Central memory CD4-positive, alpha-beta T cell (primary cell): ENCODE measurements at regions not wholly inside any gene's neighbourhood (a gene's known extent, or its start where the extent isn't known, plus 50 kb on each side); places are given as distances from the start of the nearest gene placed in this dataset.

ENCODE experiments used
- DNase-seq: peaks from one replicate; pipeline ENCODE4 v3.0.0; 2022

DNA sequence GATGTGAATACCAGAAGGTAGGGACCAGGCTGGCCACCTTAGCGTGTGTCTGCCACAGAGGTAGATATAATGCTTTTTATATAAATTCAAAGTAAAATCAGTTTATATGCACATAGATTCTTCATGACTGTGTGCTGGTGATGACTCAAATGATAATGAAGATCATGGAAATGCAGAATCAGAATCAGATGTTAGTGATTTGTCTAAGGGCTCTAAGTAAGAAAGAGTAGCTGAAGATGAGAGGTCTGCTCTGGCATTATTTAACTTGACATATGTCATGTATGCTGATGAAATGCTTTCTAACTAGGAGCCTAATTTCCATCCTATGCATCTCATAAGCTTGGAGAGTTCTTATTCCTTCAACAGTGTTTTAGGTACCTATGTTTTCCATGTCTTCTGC is 50.3 kb upstream of the DPH6 start:
- DNase-seq: no peak

DNA sequence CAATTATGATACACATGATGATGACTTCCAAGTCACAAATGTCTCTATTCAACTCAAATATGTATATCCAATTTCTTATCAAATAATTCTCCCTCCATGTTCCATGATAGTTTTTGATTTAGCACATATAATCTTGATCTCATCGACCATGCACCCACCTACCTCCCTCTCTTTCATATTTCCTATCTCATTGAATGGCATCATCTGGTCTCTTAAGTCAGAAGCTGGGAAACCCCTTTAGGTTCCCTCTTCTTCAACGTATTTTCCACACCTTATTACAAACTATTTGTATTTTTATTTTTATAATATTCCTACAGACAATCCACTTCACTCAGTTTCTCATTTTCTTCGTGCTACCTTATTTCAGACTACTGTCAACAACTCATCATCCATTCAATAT is 56.9 kb upstream of the DPH6 start:
- no peak for DNase-seq

DNA sequence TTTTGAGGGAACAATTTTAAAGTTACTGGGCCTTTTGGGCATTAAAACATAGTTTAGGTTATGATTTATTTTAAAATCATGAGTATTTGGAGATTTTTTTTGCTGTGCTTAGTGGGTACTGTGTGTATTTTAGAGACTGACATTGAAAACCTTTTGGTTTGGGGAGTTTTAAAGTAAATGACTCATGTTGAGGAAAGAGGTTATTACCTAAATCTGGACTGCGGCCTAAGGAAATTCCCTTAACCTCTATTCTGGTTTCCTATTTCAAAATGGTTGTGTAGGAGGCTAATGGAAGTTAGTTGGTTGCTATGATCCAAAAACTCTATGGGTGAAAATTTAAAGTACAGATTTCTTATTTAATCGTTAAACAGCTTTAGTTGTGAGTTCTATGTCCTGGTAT is 57.3 kb upstream of the DPH6 start:
- no peak for DNase-seq

DNA sequence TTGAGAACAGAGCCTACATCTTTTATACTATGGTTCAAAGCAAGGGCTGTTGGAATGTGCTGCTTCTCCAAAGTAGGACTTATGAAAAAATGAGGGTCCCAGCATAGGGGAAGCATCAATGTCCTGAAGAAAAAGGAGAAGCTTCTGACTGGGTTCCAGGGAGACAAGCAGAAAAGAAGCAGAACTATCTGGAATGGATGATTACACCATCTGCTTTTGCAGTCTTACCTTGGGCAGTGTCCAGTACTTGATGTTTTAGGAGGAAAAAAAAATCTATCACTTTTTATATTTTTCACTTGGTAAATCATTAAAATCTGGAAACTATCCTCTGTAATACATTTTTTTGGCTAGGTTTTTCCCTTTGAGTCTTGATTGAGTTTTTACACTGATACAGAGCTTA is 57.9 kb upstream of the DPH6 start:
- DNase-seq: no peak

DNA sequence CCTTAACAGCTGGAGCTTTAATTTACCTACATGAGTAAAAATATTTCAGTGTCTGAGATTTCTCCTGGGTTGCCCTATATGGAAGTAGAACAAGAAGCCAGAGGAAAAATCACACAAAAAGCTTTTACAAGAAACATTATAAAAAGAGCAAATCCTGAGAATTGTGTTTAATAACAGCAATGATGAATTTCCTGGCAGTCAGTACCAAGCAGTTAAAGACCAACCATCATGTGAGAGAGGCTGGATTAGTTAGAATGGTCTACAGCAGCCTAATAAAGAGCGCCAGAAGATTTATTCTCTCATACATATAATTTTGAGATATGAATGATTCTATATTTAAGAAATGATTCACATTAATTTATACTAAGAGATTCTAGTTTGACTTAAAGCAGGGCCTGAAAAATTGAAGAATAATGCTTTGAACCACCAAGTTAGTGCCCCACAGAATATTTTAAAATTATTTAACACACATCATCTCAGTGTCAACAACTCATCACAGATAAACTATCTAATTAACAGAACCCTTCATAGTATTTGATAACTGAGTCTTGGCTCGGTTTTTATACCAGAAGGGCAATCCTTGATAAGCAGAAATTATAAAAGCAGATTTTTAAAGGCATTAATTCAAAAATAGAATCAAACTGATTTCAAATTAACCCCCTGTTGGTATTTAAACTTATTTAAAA is 59.9 kb upstream of the DPH6 start:
- DNase-seq: no peak

DNA sequence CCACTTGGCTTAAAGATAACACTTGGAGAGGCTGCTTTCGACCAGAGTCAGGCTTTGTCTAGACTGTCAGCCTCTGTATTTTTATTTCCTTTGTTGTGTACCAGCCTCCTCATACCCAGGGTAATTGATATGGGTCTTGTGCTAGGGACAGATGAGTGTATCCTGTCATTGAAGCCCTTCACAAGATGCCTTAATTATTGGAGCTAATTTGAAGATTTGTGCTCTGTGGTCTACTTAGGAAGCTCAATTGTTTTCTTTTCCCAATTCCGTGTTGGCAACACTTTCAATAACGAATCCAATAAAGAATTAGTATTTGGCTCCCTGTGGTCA is 60.5 kb upstream of the DPH6 start:
- DNase-seq: no peak

DNA sequence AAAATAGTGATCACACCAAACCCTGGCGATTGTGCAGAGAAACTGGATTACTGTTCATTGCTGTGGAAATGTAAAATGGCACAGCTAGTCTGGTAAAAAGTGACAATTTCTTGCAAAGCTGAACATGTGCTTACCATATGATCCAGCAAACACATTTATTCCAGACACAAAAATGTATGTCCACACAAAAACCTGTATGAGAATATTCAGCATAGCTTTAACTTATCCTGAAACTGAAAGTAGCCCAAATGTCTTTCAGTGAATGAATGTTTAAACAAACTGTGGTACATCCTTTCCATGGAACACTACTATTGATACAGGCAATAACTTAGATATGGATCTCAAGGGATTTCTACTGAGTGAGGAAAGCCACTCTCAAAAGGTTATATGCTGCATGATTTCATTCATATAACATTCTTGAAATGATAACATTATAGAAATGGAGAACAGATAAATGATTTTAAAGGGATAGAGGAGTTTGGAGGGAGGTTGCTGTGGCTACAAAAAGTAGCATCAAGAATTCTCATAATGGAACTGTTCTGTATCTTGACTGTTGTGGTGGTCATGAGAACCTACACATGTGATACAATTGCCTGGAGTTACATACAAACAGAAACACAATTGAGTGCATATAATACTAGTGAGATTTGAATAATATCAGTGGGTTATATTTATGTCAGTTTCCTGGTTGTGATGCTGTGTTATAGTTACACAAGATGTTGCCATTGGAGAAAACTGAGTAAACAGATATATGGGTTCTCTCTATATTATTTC is 70.7 kb upstream of the DPH6 start:
- DNase-seq: no peak

DNA sequence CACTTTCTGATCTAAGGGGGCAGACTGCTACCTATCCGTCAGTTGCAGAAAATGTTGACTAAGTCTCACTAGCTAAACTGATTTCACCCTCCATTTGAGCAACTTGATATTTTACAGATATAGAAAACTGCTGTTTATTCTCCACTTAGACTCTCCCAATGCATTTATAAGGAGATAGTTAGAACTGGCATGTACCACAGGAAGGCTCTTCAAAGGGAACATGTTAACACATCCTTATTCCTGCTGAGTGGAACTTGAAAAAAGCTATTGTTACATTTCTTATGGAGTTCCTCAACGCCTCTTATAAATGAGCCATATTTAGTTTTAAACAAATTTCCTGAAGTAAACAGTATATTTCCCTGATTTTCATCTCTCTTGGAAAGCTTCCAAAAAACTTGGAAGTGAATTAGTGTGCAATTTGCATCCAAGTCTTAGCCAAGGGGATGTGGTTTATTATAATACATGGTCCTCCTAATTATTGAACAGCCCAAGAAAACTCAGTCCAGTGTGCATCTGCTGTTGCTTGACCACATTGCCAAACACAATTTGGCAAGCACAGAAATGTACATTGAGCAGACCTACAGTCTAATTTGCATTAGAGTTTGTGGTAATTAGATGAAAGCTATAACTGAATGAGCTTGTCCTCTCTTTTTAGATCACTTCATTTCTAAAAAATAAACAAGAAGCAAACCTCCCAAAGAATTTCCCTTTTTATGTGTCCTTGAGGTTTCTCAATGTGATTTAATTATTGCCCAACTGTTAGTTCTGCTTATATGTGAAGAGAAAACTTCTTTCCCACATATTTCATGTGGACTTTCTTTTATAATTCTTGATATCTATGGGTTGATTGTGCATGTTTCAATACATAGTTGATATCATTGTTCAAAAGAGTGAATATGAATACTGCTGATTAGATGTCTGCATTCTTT is 72.6 kb upstream of the DPH6 start:
- DNase-seq: no peak

DNA sequence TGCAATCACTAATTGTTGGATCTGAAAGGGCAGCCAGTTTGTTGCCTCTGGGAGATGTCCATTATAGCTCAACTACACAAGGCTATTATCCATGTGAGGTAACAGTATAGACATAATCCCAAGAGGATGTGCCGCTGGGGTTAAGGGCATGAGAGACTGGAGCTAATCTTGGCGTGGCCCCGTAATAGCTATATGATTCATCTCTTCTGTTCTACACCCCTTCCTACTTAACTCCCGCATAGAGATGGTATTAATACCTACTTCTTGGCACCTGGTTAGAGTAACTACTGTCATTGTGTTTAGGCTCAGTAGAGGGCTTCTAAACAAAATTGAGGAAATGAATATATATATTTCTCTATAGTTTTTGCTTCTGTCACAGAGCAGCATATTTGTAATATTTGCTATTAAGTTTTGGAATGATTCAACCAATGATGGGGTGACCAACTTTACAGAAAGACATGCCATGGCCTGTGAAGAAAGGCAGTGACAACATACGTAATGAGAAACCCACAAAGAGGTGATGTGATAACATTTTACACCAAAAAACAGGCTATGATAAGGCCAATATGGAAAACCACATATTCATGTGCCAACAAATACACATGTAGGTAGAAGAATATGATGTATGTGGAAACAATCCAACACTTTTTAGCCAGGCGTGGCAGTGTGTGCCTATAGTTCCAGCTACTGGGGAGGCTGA is 76.8 kb upstream of the DPH6 start:
- no peak for DNase-seq

DNA sequence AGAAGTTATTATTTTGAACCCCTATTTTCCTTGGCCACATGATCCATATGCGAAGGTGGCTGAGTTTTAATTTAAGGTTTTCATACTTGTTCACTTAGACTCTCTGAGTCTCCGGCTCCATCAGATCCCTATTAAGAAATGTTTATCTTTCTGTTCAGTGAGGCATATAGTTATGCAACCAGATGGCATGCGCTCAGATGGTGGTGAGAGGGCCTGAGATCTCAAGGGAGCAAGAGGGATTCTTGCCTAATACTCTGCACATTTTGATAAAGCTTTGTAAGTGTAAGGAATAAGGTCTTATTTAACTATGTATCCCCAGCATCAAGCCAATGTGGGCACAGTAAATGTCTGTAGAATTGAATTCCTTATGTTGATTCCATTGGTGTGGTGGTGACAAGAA is 78.9 kb upstream of the DPH6 start:
- DNase-seq: no peak

DNA sequence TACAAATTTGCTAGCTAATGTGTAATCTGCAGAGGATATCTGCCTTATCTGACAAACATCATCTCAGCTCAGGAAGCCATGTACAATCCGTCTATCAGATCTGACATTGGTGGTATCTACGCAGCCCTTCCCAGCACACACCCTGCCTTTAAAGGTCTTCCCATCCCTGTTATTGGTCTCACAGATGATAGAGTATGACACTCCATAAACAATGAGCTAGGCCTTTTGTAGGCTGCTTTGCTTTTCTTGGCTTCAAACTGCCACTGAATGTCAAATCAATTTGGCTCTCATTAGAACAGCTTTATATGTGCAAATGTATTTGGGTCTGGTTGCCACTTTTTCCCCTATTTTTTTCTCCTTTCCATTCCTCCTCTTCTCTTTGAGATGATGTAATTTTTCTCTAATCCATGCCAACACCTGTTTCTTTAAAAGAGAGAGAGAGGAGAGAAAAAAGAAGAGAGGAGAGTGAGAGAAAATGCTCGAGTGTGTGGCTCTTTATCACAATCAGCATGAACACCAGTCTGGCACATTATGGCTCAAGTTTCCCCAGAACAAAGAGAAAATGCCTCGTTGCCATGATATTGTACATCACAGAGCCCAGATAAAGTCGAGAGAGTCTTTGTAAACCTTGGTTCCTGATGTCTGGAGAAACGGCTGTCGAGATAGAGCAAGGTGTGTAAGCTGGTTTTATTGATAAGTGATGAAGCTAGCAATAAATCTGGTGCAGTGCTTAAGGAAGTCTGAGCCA is 80.8 kb upstream of the DPH6 start:
- no peak for DNase-seq

DNA sequence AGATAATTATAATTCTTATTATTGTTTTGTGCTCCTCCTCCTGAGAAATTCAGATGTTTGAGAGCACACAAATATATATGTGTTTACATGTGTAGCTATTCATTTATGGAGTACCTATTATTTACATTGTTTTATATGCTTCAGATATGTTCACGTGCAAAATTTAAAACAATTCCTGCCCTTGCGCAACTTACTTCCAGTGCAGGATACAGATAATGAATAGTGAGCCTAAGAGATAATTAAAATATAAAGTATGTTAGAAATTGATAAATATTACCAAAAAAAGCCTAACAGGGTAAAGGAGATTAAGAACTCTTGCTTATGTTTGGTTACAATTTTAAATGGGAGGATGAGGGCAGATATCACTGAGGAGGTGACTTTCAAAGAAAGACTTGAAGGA is 81.7 kb upstream of the DPH6 start:
- no peak for DNase-seq

DNA sequence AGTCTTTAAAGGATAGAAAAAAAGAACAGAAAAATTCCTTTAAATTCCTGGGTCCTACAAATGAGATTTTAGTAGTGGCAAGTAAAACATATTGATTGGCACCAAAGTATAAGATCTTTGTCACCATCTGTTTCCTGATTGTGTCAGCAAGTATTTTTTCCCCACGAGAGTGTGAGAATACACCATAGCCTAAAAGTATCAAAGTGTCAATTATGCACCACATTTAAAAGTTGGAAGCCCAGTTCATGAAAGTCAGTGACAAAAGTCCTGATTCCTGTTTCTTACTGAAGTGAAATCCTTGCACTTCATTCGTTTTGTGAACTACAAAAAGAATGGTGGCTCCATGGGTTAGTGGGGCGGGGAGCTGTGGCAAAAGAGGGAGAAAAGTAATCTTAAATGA is 83.8 kb upstream of the DPH6 start:
- no peak for DNase-seq

DNA sequence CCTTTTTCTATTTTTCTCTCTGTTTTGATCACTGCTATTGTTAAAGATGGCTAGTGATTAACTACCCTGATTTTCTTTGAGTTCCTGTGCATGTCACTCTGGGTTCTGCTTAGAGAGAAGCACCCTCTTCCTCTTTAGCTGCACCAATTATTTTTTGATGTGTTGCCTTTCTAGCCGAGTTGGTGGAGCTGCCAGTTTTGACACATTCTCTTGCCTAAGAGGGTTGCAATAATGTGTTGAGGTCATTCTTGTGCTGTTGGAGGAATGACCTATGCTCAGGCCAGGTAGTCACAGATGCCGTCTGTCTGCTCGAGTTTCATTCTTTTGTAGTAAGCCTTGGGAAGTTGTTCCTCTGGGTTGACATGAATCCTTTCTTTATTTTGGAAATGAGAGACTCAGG is 84.6 kb upstream of the DPH6 start:
- DNase-seq: no peak

DNA sequence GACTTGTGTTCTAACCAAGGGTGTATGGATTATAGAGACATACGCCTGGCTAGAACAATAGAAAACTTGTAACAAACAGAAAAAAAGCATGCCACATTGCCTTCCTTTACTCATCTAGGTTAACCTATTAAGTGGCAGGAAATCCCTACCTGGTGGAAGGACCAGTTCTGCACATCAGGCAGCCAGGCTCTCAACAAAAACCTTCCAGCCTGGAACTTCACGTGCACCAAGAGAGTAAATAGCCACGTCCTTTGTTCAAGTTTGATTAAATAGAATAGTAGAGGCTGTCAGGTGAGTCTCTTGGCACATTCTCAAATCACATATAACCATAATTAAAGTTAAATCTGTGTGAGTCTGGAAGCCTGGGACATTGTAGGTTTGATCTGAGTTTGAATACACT is 85.0 kb upstream of the DPH6 start:
- no peak for DNase-seq

DNA sequence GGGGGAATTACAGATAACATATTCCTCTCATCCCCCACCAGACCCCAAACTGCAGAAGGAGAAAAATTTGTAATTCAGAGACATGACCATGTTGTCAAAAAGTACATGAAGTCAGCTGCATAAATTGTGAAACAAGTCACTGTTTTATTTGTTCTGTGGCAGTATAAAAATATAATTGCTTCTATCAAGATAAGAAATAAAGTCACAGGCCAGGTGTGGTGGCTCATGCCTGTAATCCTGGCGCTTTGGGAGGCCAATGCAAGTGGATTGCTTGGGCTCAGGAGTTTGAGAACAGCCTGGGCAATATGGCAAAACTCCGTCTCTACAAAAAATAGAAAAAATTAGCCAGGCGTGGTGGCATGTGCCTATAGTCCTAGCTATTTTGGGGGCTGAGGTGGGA is 87.7 kb upstream of the DPH6 start:
- DNase-seq: no peak

DNA sequence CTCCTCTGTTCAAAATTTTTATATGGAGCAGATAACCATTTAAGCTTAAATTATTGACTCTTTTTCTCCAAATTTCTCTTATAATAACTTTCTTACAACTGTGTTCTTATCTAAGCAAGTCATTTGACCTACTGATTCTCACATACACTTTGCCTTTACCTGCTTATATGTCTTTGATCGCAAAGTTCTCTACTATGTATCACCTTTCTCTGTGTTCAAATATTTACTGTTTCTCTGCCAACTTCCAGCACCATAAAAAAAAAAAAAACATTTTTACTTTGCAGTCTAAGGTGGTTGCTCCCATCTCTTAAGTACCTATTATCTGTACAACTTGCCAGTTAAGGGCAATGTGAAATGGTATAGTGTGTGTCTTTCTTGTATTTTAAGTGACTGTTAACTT is 100.8 kb upstream of the DPH6 start:
- DNase-seq: no peak

DNA sequence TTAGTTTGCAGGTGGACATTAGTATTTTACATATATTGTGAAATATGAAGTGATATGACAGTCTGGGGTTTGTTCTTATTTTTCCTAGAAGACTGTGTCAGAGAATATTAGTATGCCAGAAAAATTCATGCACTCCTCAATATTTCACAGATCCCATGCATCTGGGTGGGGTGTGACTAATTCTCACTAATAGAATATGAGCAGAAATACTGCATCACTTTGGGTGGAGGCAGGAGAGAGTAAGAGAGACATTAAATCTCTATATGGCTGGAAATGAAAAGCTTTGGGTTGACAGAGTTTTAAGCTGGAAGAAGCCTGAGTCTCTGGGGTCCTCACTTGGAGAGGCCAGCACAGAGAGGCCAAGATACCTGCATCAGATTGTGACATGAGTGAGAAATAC is 101.3 kb upstream of the DPH6 start:
- no peak for DNase-seq

DNA sequence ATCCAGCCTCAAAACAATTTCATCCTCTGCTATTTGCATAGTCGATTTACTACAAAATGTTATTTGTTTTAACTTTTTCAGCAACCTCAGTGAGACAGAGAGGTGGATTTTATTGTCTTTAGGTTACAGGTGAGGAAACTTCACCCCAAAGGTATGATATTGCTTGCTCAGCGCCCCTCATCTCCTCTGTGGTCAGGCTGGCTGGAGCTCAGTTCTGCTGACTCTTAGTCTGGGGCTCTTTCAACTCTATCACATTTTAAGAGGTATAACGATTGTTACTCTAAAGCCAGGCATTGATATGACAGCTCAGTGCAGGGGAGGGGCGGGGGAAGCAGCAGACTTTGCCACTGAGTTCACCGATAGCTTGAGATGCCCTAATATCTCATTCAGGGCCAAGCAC is 103.0 kb upstream of the DPH6 start:
- DNase-seq: no peak

DNA sequence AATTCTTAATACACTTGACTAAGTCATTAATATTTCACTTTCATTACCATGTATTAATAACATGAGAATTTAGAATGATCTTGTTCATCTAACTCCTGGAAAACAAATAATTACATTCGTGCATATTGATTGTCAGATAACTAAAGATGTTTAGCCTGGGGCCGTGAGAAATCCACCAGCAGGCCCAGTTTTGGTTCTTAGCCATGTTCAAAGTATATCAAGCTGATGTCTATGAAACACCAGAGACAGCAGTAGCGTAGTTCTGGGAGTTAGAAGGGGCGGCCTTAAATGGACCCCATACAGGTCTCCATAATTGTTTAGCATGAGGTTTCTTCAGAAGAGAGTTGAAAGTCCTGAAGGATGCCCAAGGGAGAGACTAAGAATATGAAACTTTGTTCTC is 103.6 kb upstream of the DPH6 start:
- no peak for DNase-seq

DNA sequence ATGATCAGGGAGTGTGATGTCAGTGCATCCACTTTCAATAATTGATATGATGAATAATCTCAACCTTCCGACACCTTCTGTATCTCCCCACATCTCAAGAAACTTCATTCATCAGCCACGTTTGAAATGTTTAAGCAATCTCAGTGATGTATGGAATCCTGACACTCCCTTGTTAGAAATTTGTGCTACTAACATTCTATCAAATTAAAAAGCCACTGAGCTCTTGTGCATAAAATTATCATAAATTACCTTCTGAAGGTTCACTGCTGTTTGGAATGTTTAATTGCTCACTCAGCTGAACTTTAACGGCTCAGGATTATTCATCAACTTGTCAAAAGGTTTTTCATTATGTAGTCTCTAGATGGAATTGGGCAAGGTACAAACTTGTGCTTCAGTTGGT is 108.4 kb upstream of the DPH6 start:
- DNase-seq: no peak

DNA sequence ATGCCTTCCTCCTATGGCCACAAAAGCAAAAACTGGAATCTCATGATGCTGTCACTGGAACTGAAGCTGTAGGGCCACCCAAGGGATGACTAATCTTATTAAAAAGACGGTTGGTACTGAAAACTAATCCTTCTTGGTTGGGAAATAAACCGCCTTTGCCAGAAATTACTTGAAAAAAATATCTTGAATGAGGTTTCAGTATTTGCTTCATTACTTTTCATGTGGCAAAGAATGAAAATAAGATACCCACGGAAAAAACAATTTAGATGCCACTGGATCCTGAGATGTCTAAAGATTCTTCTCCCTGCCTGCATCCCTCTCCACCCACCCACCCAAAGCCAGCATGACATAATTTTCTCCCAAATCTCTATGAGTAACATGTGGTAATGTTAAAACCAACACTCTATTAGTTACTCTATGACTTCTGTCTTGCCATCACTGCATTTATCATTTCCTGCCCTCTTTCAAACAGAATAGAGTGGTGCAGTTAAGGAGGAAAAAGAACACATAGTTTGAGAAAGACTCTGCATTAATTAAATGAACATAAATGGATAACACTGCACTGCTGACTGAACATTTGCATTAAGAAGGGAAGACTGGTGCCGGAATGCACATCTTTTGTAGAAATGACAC is 111.8 kb upstream of the DPH6 start:
- DNase-seq: no peak
